Suprapubic skin (tissue), 4 donors: ENCODE measurements at regions not wholly inside any gene's neighbourhood (a gene's known extent, or its start where the extent isn't known, plus 50 kb on each side); places are given as distances from the start of the nearest gene placed in this dataset.

Experiments used
- DNase-seq, 2 donors: peaks; one replicate each; pipeline ENCODE4 v3.0.0-alpha.2; 2019; ENCODE audit warnings: low spot score in 2 of 2
- H3K27ac ChIP-seq: fragments of 200-600 bp; sonication (generic); one replicate; pipeline ENCODE4 v1.5.1; 2019
- H3K27me3 ChIP-seq: fragments of 200-600 bp; sonication (generic); one replicate; pipeline ENCODE4 v1.5.1; 2019
- H3K36me3 ChIP-seq: fragments of 200-600 bp; sonication (generic); one replicate; pipeline ENCODE4 v1.5.1; 2019
- H3K4me1 ChIP-seq: fragments of 200-600 bp; sonication (generic); one replicate; pipeline ENCODE4 v1.5.1; 2019
- H3K4me3 ChIP-seq: fragments of 200-600 bp; sonication (generic); one replicate; pipeline ENCODE4 v1.5.1; 2019; ENCODE audit warnings: mild to moderate bottlenecking
- H3K9me3 ChIP-seq: fragments of 200-600 bp; sonication (generic); one replicate; pipeline ENCODE4 v1.5.1; 2019
- EP300 ChIP-seq: sonication (generic); formaldehyde crosslinking; IDR thresholded peaks from one replicate; pipeline ENCODE4 v1.6.1; 2017; ENCODE audit warnings: antibody characterized with exemption
- POLR2A ChIP-seq, 2 donors: fragments of 450-650 bp; IDR thresholded peaks; one replicate each; pipeline ENCODE4 v1.6.1; 2017; ENCODE audit warnings: antibody characterized with exemption in 2 of 2, mild to moderate bottlenecking in 2 of 2, moderate library complexity in 2 of 2
- POLR2AphosphoS5 ChIP-seq, 3 donors: sonication (generic); formaldehyde crosslinking; IDR thresholded peaks; one replicate each; pipeline ENCODE4 v1.6.1; 2017; ENCODE audit warnings: antibody characterized with exemption in 3 of 3
- WGBS: methylation state at CpG from one replicate; pipeline ENCODE4 v1.1.5; 2018; 5-methylcytosine and 5-hydroxymethylcytosine counted together
- TF ChIP-seq, protein P1 (sequence below), 2 donors: fragments of 200-600 bp in 1 of 2; fragments of 450-650 bp in 1 of 2; sonication (generic) in 1 of 2; IDR thresholded peaks; one replicate each; pipeline ENCODE4 v1.5.1; 2016 to 2019; ENCODE audit warnings: antibody characterized with exemption in 2 of 2, mild to moderate bottlenecking in 1 of 2, moderate library complexity in 1 of 2

DNA sequence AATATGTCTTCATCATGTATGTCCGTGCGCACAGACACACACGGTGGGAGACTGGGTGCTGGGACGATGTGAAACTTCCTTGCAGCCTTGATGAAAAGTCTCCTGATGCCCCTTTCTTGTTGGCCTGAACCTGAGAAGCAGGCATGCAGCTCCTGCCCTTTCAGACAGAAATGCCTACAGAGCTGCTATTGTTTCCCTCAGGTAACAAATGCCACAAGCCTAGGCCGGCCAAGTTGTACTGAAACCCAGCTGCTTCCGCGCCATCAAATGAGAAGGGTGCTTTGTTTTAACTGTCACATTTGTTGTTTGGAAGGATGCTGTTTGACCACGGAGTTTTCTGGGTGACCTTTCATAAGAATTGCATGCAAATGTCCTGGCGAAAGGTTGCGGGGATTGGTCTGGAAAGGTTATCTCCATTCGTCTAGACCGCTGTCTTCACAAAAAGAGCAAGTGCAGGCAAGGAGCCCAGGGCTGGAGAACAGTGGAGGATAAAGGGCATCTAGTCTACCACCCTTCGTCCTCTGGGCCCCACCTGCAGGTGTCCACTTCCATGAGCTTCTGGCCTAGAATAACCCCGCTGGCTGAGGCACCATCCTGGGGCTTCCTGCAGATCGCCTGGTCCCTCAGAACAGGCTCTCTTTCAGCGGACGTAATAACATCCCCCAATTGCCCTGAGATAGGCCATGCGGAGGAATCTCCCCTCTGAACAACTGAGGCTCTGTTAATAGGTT lies 197.2 kb downstream of the SEMA6A start:
- 90% methylated on average over 18 of the region's 18 CpGs for WGBS
- no peak overlapping the region for H3K27ac ChIP-seq

DNA sequence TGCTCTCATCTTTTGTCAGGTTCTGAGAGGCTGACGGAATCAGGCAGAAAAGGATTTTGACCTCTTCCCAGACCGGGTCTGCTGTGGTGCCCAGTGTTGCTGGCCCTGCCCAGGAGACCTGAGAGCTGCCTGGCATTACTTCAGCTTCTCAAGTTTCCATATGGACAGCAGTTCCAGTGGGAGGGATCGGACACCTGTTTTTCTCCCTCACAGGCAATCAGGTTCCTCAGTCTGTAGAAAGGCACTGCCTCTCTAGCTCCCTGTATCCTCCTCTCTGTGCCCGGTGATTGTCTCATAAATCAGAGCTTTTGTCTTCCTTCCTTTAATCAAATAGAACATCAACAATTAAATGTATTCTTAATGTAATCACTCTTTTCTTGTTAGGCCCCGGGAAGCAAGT lies 198.7 kb downstream of the SEMA6A start:
- Histone ChIP-seq H3K27me3 (no peaks in the 10 kb centered on the region), H3K4me1 (no peaks in the 10 kb centered on the region), H3K27ac (no peak overlapping the region), H3K36me3 (no peaks in the 10 kb centered on the region), H3K4me3 (no peak overlapping the region), H3K9me3 (no peaks in the 10 kb centered on the region)
- no peak for TF ChIP-seq POLR2AphosphoS5 (IDR thresholded peaks at IDR 0.05)
- TF ChIP-seq, protein P1, sequence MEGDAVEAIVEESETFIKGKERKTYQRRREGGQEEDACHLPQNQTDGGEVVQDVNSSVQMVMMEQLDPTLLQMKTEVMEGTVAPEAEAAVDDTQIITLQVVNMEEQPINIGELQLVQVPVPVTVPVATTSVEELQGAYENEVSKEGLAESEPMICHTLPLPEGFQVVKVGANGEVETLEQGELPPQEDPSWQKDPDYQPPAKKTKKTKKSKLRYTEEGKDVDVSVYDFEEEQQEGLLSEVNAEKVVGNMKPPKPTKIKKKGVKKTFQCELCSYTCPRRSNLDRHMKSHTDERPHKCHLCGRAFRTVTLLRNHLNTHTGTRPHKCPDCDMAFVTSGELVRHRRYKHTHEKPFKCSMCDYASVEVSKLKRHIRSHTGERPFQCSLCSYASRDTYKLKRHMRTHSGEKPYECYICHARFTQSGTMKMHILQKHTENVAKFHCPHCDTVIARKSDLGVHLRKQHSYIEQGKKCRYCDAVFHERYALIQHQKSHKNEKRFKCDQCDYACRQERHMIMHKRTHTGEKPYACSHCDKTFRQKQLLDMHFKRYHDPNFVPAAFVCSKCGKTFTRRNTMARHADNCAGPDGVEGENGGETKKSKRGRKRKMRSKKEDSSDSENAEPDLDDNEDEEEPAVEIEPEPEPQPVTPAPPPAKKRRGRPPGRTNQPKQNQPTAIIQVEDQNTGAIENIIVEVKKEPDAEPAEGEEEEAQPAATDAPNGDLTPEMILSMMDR (IDR thresholded peaks at IDR 0.05) = no peak
- TF ChIP-seq POLR2A (IDR thresholded peaks at IDR 0.05) = no peak
- TF ChIP-seq EP300 = no peak
- WGBS = 81% methylated on average over 5 of the region's 5 CpGs
- no peak for DNase-seq

More for the DNA sequence above, 197.2 kb downstream of the SEMA6A start:
- H3K27me3 ChIP-seq = no peaks in the 10 kb centered on the region
- DNase-seq = no peak
- H3K36me3 ChIP-seq = no peaks in the 10 kb centered on the region
- H3K9me3 ChIP-seq = no peaks in the 10 kb centered on the region
- H3K4me3 ChIP-seq = no peak overlapping the region
- no peak for TF ChIP-seq POLR2A (IDR thresholded peaks at IDR 0.05)
- TF ChIP-seq POLR2AphosphoS5 (IDR thresholded peaks at IDR 0.05) = no peak
- no peak for TF ChIP-seq EP300
- TF ChIP-seq, protein P1 (IDR thresholded peaks at IDR 0.05) = no peak
- no peaks in the 10 kb centered on the region for H3K4me1 ChIP-seq

DNA sequence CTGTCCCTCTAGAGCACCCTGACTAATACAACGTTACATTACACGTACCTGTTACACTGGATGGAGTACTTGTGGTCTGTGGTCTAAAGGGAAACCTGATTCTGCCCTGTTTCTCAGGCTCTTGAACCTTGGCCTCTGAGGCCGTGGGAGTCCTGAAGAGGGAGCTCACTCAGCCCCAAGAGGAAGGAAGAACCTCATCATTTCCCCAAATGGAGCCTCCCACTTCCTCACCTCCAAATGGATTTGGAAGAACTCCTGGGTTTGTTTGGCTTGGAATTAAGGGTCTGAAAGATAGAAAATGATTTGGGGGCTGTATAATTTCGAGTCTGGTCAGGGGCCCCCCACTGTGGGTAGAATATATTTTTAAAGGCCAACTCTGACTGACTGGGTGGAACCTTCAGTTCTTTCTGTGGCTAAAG lies 200.2 kb downstream of the SEMA6A start:
- no peaks in the 10 kb centered on the region for H3K36me3 ChIP-seq
- WGBS = 80% methylated on average over 4 of the region's 4 CpGs

DNA sequence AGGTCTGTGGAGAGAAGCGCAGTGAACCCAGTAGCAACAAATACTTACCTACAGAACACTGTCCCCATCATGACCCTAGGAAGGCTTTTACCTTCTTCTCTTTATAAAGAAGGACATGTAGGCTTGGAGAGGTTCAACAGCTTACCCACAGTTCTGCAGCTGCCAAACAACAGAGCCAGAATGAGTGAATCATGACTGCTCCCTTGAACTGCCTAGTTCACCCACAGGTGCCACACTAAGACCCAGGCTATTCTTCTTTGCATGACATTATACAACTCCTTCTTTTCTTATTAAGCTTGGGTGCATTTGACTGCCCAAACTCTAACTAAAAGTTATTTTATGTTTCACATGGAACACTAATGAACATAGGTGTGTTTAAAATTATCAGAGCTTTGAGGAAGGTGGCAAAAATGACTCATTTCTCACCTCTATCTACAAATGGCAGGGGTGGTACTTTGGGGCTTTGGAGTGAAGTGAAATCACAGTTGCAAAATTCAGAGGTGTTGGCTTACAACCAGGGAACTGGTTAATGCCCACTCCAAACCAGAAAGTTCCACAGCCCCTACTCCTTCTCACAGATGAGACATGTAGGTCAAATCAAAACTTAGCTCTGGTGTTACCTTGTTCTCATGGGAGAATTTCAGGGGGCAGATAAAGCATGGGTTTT lies 201.6 kb downstream of the SEMA6A start:
- WGBS = 100% methylated on average over 1 of the region's 1 CpG
- H3K27me3 ChIP-seq = no peaks in the 10 kb centered on the region
- no peaks in the 10 kb centered on the region for H3K36me3 ChIP-seq
- no peak for TF ChIP-seq POLR2A (IDR thresholded peaks at IDR 0.05)
- no peak for TF ChIP-seq EP300
- TF ChIP-seq, protein P1 (IDR thresholded peaks at IDR 0.05) = no peak
- TF ChIP-seq POLR2AphosphoS5 (IDR thresholded peaks at IDR 0.05) = no peak
- DNase-seq = no peak
- no peak overlapping the region for H3K27ac ChIP-seq
- no peak overlapping the region for H3K4me3 ChIP-seq
- no peaks in the 10 kb centered on the region for H3K4me1 ChIP-seq
- no peaks in the 10 kb centered on the region for H3K9me3 ChIP-seq

More for the DNA sequence above, 200.2 kb downstream of the SEMA6A start:
- Histone ChIP-seq H3K4me3 (no peak overlapping the region), H3K9me3 (no peaks in the 10 kb centered on the region), H3K27me3 (no peaks in the 10 kb centered on the region), H3K4me1 (no peaks in the 10 kb centered on the region), H3K27ac (no peak overlapping the region)
- TF ChIP-seq, protein P1 (IDR thresholded peaks at IDR 0.05) = no peak
- TF ChIP-seq POLR2AphosphoS5 (IDR thresholded peaks at IDR 0.05) = no peak
- no peak for TF ChIP-seq EP300
- DNase-seq = no peak

DNA sequence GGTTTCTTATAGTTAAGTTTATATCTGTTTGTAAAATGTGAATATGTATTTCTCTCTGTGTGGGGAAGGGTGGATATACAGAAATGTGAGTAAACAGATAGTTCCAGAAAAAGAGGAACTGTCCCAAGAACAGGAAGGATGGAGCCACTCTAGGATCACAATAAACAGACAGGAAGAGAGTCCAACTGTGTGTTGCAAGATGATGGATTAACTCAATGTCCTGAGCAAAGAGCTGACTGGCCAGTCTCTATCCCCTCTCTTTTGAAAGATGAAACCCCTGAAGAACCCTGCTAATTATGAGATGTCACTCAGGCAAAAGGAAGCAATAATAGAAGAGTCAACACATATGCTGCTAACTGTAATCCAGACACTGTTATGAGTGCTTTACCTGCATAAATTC lies 202.7 kb downstream of the SEMA6A start:
- no peaks in the 10 kb centered on the region for H3K27me3 ChIP-seq
- no peak overlapping the region for H3K27ac ChIP-seq
- no peak for DNase-seq
- H3K36me3 ChIP-seq = no peaks in the 10 kb centered on the region
- H3K4me3 ChIP-seq = no peak overlapping the region
- no peaks in the 10 kb centered on the region for H3K4me1 ChIP-seq
- H3K9me3 ChIP-seq = no peaks in the 10 kb centered on the region
- no peak for TF ChIP-seq POLR2AphosphoS5 (IDR thresholded peaks at IDR 0.05)
- TF ChIP-seq POLR2A (IDR thresholded peaks at IDR 0.05) = no peak
- no peak for TF ChIP-seq EP300
- TF ChIP-seq, protein P1 (IDR thresholded peaks at IDR 0.05) = no peak
